ENCODE measurements at regions not wholly inside any gene's neighbourhood (a gene's known extent, or its start where the extent isn't known, plus 50 kb on each side); places are given as distances from the start of the nearest gene placed in this dataset.

GRCh38 chr5:36390640-36391039 lies 88.9 kb upstream of the RANBP3L start (continued):
- TF ChIP-seq ZBTB33 (IDR thresholded peaks at IDR 0.05; ENCODE audit: extremely low read depth, insufficient replicate concordance, low read length) (no peak), MAX (IDR thresholded peaks at IDR 0.05) (no peak), JUND (IDR thresholded peaks at IDR 0.05) (no peak), FOSL1 (IDR thresholded peaks at IDR 0.05; ENCODE audit: low read depth) (no peak), CEBPB (IDR thresholded peaks at IDR 0.05; ENCODE audit: low read depth) (no peak), ZFX (IDR thresholded peaks at IDR 0.05) (no peak), RAD21 (IDR thresholded peaks at IDR 0.05; ENCODE audit: low read depth) (no peak), POLR2AphosphoS5 (IDR thresholded peaks at IDR 0.05; ENCODE audit: low read depth, low read length) (no peak), ZNF274 (IDR thresholded peaks at IDR 0.05; ENCODE audit: low read depth, low read length) (no peak), TCF7L2 (IDR thresholded peaks at IDR 0.05; ENCODE audit: borderline replicate concordance, extremely low read depth, insufficient read depth, insufficient read length) (no peak), SIN3A (IDR thresholded peaks at IDR 0.05; ENCODE audit: low read depth) (no peak), SP1 (IDR thresholded peaks at IDR 0.05; ENCODE audit: low read depth) (no peak)

GRCh38 chr5:36392186-36392585 lies 90.5 kb upstream of the RANBP3L start:
- Histone ChIP-seq H3K27me3 (ENCODE audit: insufficient read depth, low read length) (no peaks in the 10 kb centered on the region), H3K36me3 (ENCODE audit: control insufficient read depth in 1 of 2, insufficient read depth in 2 of 2, low read length in 2 of 2) (no peaks in the 10 kb centered on the region), H4K20me1 (ENCODE audit: insufficient read depth) (no peaks in the 10 kb centered on the region), H3K9ac (ENCODE audit: low read length) (no peak overlapping the region), H3K9me3 (ENCODE audit: control insufficient read depth in 1 of 2, insufficient read depth in 1 of 2, low read depth in 1 of 2, low read length in 2 of 2) (no peaks in the 10 kb centered on the region), H3K27ac (ENCODE audit: low read depth, low read length) (no peak overlapping the region), H3K9me2 (ENCODE audit: insufficient read depth) (no peaks in the 10 kb centered on the region), H3K4me3 (replicated peaks in 1 of 2; ENCODE audit: low read depth in 1 of 2, low read length in 2 of 2) (no peak overlapping the region), H3K79me2 (ENCODE audit: insufficient read depth, low read length) (no peaks in the 10 kb centered on the region), H2AFZ (ENCODE audit: low read depth, low read length, poor library complexity, severe bottlenecking) (no peak overlapping the region), H3K4me1 (ENCODE audit: control insufficient read depth in 1 of 2, insufficient read depth in 2 of 2, low read length in 2 of 2) (no peaks in the 10 kb centered on the region), H3K4me2 (ENCODE audit: low read length) (no peak overlapping the region)
- CTCF ChIA-PET: no interaction called here
- ATAC-seq (no peak), DNase-seq (ENCODE audit: low read depth, low spot score) (no peak)
- TF ChIP-seq MAX (IDR thresholded peaks at IDR 0.05): no peak
- TF ChIP-seq ZNF274 (IDR thresholded peaks at IDR 0.05; ENCODE audit: low read depth, low read length): no peak
- TF ChIP-seq ZBTB33 (IDR thresholded peaks at IDR 0.05; ENCODE audit: extremely low read depth, insufficient replicate concordance, low read length): no peak
- no peak for TF ChIP-seq CBX3 (IDR thresholded peaks at IDR 0.05; ENCODE audit: low read depth)
- TF ChIP-seq ELF1 (IDR thresholded peaks at IDR 0.05; ENCODE audit: borderline replicate concordance, low read depth): no peak
- no peak for TF ChIP-seq SRF (IDR thresholded peaks at IDR 0.05; ENCODE audit: low read depth)
- no peak for TF ChIP-seq TCF7L2 (IDR thresholded peaks at IDR 0.05; ENCODE audit: borderline replicate concordance, extremely low read depth, insufficient read depth, insufficient read length)
- no peak for TF ChIP-seq RAD21 (IDR thresholded peaks at IDR 0.05; ENCODE audit: low read depth)
- intact Hi-C loops (cut with micrococcal nuclease): no loop called here
- RAD21 ChIA-PET (ENCODE audit: low non-redundant PET in 1 of 2, low total read pairs in 2 of 2, uncharacterized antibody in 2 of 2, unreplicated experiment in 2 of 2): no interaction called here
- BruUV-seq (replicated peaks): no TSS peak
- POLR2A ChIA-PET: no interaction called here

All from HCT116 (cell line).